GM18502 (cell line): ENCODE measurements at regions not wholly inside any gene's neighbourhood (a gene's known extent, or its start where the extent isn't known, plus 50 kb on each side); places are given as distances from the start of the nearest gene placed in this dataset.
"Not testable (repeated sequence)": the region's sequence is repeated elsewhere in the genome, so short reads cannot be mapped to it uniquely, and the experiment has no call there.

Experiments
- ATAC-seq: cut with Tn5 transposase; IDR thresholded peaks from one replicate; pipeline ENCODE4 v1.9.1; 2021; ENCODE audit warnings: mild to moderate bottlenecking; ENCODE audit not compliant: unreplicated experiment, poor library complexity

GRCh38 chr10:34058845-34059614, 724.6 kb upstream of the NRP1 start:
- no peak for ATAC-seq

GRCh38 chr10:34055410-34055985, 721.0 kb upstream of the NRP1 start:
- not testable (repeated sequence) for ATAC-seq

GRCh38 chr10:34049887-34050286, 715.4 kb upstream of the NRP1 start:
- ATAC-seq, result no peak

GRCh38 chr10:34049469-34049868, 715.0 kb upstream of the NRP1 start:
- ATAC-seq, result no peak

GRCh38 chr10:34047389-34047788, 712.9 kb upstream of the NRP1 start:
- ATAC-seq, result no peak

GRCh38 chr10:34046506-34047034, 712.1 kb upstream of the NRP1 start:
- no peak for ATAC-seq

GRCh38 chr10:34045571-34046190, 711.2 kb upstream of the NRP1 start:
- no peak for ATAC-seq

- ATAC-seq, result no peak
Observed at GRCh38 chr10:34041871-34042270, 707.4 kb upstream of the NRP1 start.

GRCh38 chr10:34037499-34037898, 703.0 kb upstream of the NRP1 start:
- ATAC-seq, result no peak

- not testable (repeated sequence) for ATAC-seq
Observed at GRCh38 chr10:34035241-34035790, 700.8 kb upstream of the NRP1 start.

- ATAC-seq, result no peak
Observed at GRCh38 chr10:34033078-34033477, 698.6 kb upstream of the NRP1 start.

GRCh38 chr10:34032564-34032963, 698.1 kb upstream of the NRP1 start:
- no peak for ATAC-seq

GRCh38 chr10:34031400-34031799, 696.9 kb upstream of the NRP1 start:
- no peak for ATAC-seq

GRCh38 chr10:34029455-34029854, 695.0 kb upstream of the NRP1 start:
- ATAC-seq, result no peak

GRCh38 chr10:34028936-34029335, 694.5 kb upstream of the NRP1 start:
- ATAC-seq, result no peak

GRCh38 chr10:34024693-34025425, 690.4 kb upstream of the NRP1 start:
- no peak for ATAC-seq

- no peak for ATAC-seq
Observed at GRCh38 chr10:34024282-34024681, 689.8 kb upstream of the NRP1 start.

GRCh38 chr10:34022195-34022594, 687.7 kb upstream of the NRP1 start:
- no peak for ATAC-seq

- no peak for ATAC-seq
Observed at GRCh38 chr10:34018784-34019183, 684.3 kb upstream of the NRP1 start.

GRCh38 chr10:34018129-34018528, 683.7 kb upstream of the NRP1 start:
- ATAC-seq, result no peak
